HEK293 (cell line): ENCODE measurements at regions not wholly inside any gene's neighbourhood (a gene's known extent, or its start where the extent isn't known, plus 50 kb on each side); places are given as distances from the start of the nearest gene placed in this dataset.

Experiments
- CTCF ChIA-PET: fragments of 350-600 bp; formaldehyde crosslinking; extraction: SDS; loops from one replicate; lab custom pipeline; 2021; ENCODE audit warnings: antibody characterized with exemption; lab: Yijun Ruan, JAX
- POLR2A ChIA-PET: fragments of 300-600 bp; formaldehyde crosslinking; extraction: SDS; loops from one replicate; lab custom pipeline; 2020; ENCODE audit warnings: antibody characterized with exemption, inconsistent platforms; lab: Yijun Ruan, JAX
- H3K27ac ChIP-seq: fragments of 200-500 bp; sonication (Bioruptor generic); 2 replicates; pipeline ENCODE4 v1.5.1; 2014; ENCODE audit warnings: low read depth, low read length, control low read depth, inconsistent platforms; ENCODE audit errors: extremely low read depth
- H3K36me3 ChIP-seq, 2 experiments: fragments of 200-500 bp in 1 of 2; sonication (Bioruptor generic) in 1 of 2; 1 replicate in 1 of 2; 2 replicates in 1 of 2; pipeline ENCODE4 v1.5.1; 2014 to 2017; ENCODE audit warnings: inconsistent platforms in 2 of 2, low read length in 2 of 2; ENCODE audit not compliant: control insufficient read depth in 2 of 2, insufficient read depth in 1 of 2
- H3K4me1 ChIP-seq: fragments of 200-500 bp; sonication (Bioruptor generic); 2 replicates; pipeline ENCODE4 v1.5.1; 2014; ENCODE audit warnings: mild to moderate bottlenecking, low read length, inconsistent platforms; ENCODE audit not compliant: control insufficient read depth, insufficient read depth
- H3K4me3 ChIP-seq: 2 replicates; pipeline ENCODE4 v1.5.1; 2011; ENCODE audit warnings: low read depth, mild to moderate bottlenecking, control low read depth, low read length, moderate library complexity
- H3K9me3 ChIP-seq: fragments of 200-500 bp; sonication (Bioruptor generic); 2 replicates; pipeline ENCODE4 v1.5.1; 2014; ENCODE audit warnings: low read depth, low read length, inconsistent platforms; ENCODE audit not compliant: control insufficient read depth, insufficient read depth
- BCL11A ChIP-seq: fragments of 450-650 bp; formaldehyde crosslinking; IDR thresholded peaks from 2 replicates; pipeline ENCODE4 v1.5.1; 2016; ENCODE audit warnings: low read depth, missing biosample characterization, missing genetic modification characterization
- ZEB2 ChIP-seq: fragments of 450-650 bp; formaldehyde crosslinking; IDR thresholded peaks from 2 replicates; pipeline ENCODE4 v1.5.1; 2016; ENCODE audit warnings: missing biosample characterization, missing genetic modification characterization
- ZIC2 ChIP-seq: fragments of 450-650 bp; formaldehyde crosslinking; IDR thresholded peaks from 2 replicates; pipeline ENCODE4 v1.5.1; 2016; ENCODE audit warnings: missing biosample characterization, missing genetic modification characterization
- ZNF112 ChIP-seq: fragments of 450-650 bp; formaldehyde crosslinking; IDR thresholded peaks from 2 replicates; pipeline ENCODE4 v1.5.0; 2017; ENCODE audit warnings: missing biosample characterization, missing genetic modification characterization
- ZNF155 ChIP-seq: fragments of 450-650 bp; formaldehyde crosslinking; IDR thresholded peaks from 2 replicates; pipeline ENCODE4 v1.5.1; 2016; ENCODE audit warnings: missing biosample characterization, missing genetic modification characterization
- ZNF221 ChIP-seq: fragments of 450-650 bp; formaldehyde crosslinking; IDR thresholded peaks from 2 replicates; pipeline ENCODE4 v1.5.1; 2017; ENCODE audit warnings: missing biosample characterization, missing genetic modification characterization, borderline replicate concordance
- ZNF335 ChIP-seq: fragments of 450-650 bp; formaldehyde crosslinking; conservative IDR thresholded peaks from 2 replicates; pipeline ENCODE4 v1.5.1; 2016; ENCODE audit warnings: missing biosample characterization, missing genetic modification characterization
- ZNF341 ChIP-seq: fragments of 450-650 bp; formaldehyde crosslinking; IDR thresholded peaks from 2 replicates; pipeline ENCODE4; 2016; ENCODE audit warnings: low read depth, missing biosample characterization, missing genetic modification characterization
- ZNF354C ChIP-seq: fragments of 450-650 bp; formaldehyde crosslinking; IDR thresholded peaks from 2 replicates; pipeline ENCODE4 v1.5.1; 2016; ENCODE audit warnings: missing biosample characterization, missing genetic modification characterization, low read depth, borderline replicate concordance
- ZNF416 ChIP-seq: fragments of 450-650 bp; formaldehyde crosslinking; IDR thresholded peaks from 2 replicates; pipeline ENCODE4 v1.5.1; 2016; ENCODE audit warnings: missing biosample characterization, missing genetic modification characterization
- ZNF501 ChIP-seq: fragments of 450-650 bp; formaldehyde crosslinking; IDR thresholded peaks from 2 replicates; pipeline ENCODE4 v1.5.1; 2016; ENCODE audit warnings: missing biosample characterization, missing genetic modification characterization
- ZNF701 ChIP-seq: fragments of 450-650 bp; formaldehyde crosslinking; IDR thresholded peaks from 2 replicates; pipeline ENCODE4 v1.5.1; 2016; ENCODE audit warnings: missing biosample characterization, missing genetic modification characterization
- TF ChIP-seq, protein P1 (sequence below): fragments of 450-650 bp; formaldehyde crosslinking; conservative IDR thresholded peaks from 2 replicates; pipeline ENCODE4 v1.5.1; 2016; ENCODE audit warnings: low read depth, missing biosample characterization, missing genetic modification characterization
- TF ChIP-seq, protein P2 (sequence below): fragments of 450-650 bp; formaldehyde crosslinking; IDR thresholded peaks from 2 replicates; pipeline ENCODE4 v1.5.1; 2016; ENCODE audit warnings: missing biosample characterization, missing genetic modification characterization, low read depth
- TF ChIP-seq, protein P3 (sequence below): fragments of 450-650 bp; formaldehyde crosslinking; IDR thresholded peaks from 2 replicates; pipeline ENCODE4 v1.5.1; 2016; ENCODE audit warnings: missing biosample characterization, missing genetic modification characterization
- TF ChIP-seq, protein P4 (sequence below): fragments of 450-650 bp; formaldehyde crosslinking; conservative IDR thresholded peaks from 2 replicates; pipeline ENCODE4 v1.5.1; 2016; ENCODE audit warnings: low read depth, missing biosample characterization, missing genetic modification characterization
- TF ChIP-seq, protein P5 (sequence below): fragments of 450-650 bp; formaldehyde crosslinking; IDR thresholded peaks from 2 replicates; pipeline ENCODE4 v1.5.1; 2016; ENCODE audit warnings: missing biosample characterization, missing genetic modification characterization
- TF ChIP-seq, protein P6 (sequence below): fragments of 450-650 bp; formaldehyde crosslinking; IDR thresholded peaks from 2 replicates; pipeline ENCODE4 v1.5.1; 2016; ENCODE audit warnings: missing biosample characterization, missing genetic modification characterization

DNA sequence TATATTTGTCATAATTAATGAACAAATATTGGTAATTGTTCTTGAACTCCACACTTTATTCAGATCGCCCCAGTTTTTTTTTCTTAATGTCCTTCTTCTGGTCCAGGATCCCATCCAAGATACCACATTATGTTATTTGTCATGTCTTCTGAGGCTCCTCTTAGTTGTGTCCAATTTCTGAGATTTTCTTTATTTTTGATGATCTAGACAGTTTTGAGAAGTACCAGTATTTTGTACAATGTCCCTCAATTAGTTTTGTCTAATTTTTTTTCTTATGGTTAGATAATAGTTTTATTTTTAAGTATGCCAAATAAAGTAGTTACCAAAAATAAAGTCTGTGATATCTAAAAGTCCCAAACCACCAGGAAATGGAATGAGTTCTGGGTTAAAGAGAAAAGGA is 440.8 kb upstream of the ATP2B1 start:
- CTCF ChIA-PET: no interaction called here
- H3K9me3 ChIP-seq: no peaks in the 10 kb centered on the region
- TF ChIP-seq, protein P1, sequence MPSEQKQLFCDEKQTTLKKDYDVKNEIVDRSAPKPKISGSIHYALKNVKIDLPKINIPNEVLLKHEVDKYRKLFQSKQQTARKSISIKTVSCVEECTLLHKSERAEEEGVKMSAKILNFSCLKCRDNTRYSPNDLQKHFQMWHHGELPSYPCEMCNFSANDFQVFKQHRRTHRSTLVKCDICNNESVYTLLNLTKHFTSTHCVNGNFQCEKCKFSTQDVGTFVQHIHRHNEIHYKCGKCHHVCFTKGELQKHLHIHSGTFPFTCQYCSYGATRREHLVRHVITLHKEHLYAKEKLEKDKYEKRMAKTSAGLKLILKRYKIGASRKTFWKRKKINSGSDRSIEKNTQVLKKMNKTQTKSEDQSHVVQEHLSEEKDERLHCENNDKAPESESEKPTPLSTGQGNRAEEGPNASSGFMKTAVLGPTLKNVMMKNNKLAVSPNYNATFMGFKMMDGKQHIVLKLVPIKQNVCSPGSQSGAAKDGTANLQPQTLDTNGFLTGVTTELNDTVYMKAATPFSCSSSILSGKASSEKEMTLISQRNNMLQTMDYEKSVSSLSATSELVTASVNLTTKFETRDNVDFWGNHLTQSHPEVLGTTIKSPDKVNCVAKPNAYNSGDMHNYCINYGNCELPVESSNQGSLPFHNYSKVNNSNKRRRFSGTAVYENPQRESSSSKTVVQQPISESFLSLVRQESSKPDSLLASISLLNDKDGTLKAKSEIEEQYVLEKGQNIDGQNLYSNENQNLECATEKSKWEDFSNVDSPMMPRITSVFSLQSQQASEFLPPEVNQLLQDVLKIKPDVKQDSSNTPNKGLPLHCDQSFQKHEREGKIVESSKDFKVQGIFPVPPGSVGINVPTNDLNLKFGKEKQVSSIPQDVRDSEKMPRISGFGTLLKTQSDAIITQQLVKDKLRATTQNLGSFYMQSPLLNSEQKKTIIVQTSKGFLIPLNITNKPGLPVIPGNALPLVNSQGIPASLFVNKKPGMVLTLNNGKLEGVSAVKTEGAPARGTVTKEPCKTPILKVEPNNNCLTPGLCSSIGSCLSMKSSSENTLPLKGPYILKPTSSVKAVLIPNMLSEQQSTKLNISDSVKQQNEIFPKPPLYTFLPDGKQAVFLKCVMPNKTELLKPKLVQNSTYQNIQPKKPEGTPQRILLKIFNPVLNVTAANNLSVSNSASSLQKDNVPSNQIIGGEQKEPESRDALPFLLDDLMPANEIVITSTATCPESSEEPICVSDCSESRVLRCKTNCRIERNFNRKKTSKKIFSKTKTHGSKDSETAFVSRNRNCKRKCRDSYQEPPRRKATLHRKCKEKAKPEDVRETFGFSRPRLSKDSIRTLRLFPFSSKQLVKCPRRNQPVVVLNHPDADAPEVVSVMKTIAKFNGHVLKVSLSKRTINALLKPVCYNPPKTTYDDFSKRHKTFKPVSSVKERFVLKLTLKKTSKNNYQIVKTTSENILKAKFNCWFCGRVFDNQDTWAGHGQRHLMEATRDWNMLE: no peak
- no peak for TF ChIP-seq BCL11A (tag by site-specific recombination)
- TF ChIP-seq ZNF701 (tag by site-specific recombination): no peak
- no peak for TF ChIP-seq ZNF112
- TF ChIP-seq ZNF501: no peak
- TF ChIP-seq ZEB2: no peak
- no peak for TF ChIP-seq ZNF341 (tag by site-specific recombination)
- TF ChIP-seq ZNF354C (tag by site-specific recombination): no peak
- TF ChIP-seq, protein P2, sequence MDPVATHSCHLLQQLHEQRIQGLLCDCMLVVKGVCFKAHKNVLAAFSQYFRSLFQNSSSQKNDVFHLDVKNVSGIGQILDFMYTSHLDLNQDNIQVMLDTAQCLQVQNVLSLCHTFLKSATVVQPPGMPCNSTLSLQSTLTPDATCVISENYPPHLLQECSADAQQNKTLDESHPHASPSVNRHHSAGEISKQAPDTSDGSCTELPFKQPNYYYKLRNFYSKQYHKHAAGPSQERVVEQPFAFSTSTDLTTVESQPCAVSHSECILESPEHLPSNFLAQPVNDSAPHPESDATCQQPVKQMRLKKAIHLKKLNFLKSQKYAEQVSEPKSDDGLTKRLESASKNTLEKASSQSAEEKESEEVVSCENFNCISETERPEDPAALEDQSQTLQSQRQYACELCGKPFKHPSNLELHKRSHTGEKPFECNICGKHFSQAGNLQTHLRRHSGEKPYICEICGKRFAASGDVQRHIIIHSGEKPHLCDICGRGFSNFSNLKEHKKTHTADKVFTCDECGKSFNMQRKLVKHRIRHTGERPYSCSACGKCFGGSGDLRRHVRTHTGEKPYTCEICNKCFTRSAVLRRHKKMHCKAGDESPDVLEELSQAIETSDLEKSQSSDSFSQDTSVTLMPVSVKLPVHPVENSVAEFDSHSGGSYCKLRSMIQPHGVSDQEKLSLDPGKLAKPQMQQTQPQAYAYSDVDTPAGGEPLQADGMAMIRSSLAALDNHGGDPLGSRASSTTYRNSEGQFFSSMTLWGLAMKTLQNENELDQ (tag by site-specific recombination): no peak
- TF ChIP-seq ZNF416 (tag by site-specific recombination): no peak
- TF ChIP-seq ZNF155 (tag by site-specific recombination): no peak
- TF ChIP-seq, protein P3, sequence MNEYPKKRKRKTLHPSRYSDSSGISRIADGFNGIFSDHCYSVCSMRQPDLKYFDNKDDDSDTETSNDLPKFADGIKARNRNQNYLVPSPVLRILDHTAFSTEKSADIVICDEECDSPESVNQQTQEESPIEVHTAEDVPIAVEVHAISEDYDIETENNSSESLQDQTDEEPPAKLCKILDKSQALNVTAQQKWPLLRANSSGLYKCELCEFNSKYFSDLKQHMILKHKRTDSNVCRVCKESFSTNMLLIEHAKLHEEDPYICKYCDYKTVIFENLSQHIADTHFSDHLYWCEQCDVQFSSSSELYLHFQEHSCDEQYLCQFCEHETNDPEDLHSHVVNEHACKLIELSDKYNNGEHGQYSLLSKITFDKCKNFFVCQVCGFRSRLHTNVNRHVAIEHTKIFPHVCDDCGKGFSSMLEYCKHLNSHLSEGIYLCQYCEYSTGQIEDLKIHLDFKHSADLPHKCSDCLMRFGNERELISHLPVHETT: no peak
- TF ChIP-seq, protein P4, sequence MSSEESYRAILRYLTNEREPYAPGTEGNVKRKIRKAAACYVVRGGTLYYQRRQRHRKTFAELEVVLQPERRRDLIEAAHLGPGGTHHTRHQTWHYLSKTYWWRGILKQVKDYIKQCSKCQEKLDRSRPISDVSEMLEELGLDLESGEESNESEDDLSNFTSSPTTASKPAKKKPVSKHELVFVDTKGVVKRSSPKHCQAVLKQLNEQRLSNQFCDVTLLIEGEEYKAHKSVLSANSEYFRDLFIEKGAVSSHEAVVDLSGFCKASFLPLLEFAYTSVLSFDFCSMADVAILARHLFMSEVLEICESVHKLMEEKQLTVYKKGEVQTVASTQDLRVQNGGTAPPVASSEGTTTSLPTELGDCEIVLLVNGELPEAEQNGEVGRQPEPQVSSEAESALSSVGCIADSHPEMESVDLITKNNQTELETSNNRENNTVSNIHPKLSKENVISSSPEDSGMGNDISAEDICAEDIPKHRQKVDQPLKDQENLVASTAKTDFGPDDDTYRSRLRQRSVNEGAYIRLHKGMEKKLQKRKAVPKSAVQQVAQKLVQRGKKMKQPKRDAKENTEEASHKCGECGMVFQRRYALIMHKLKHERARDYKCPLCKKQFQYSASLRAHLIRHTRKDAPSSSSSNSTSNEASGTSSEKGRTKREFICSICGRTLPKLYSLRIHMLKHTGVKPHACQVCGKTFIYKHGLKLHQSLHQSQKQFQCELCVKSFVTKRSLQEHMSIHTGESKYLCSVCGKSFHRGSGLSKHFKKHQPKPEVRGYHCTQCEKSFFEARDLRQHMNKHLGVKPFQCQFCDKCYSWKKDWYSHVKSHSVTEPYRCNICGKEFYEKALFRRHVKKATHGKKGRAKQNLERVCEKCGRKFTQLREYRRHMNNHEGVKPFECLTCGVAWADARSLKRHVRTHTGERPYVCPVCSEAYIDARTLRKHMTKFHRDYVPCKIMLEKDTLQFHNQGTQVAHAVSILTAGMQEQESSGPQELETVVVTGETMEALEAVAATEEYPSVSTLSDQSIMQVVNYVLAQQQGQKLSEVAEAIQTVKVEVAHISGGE: no peak
- no peak for TF ChIP-seq ZIC2 (tag by site-specific recombination)
- TF ChIP-seq, protein P5, sequence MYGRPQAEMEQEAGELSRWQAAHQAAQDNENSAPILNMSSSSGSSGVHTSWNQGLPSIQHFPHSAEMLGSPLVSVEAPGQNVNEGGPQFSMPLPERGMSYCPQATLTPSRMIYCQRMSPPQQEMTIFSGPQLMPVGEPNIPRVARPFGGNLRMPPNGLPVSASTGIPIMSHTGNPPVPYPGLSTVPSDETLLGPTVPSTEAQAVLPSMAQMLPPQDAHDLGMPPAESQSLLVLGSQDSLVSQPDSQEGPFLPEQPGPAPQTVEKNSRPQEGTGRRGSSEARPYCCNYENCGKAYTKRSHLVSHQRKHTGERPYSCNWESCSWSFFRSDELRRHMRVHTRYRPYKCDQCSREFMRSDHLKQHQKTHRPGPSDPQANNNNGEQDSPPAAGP (tag by site-specific recombination): no peak
- no peak for TF ChIP-seq ZNF221
- no peak for TF ChIP-seq ZNF335 (tag by site-specific recombination)
- TF ChIP-seq, protein P6, sequence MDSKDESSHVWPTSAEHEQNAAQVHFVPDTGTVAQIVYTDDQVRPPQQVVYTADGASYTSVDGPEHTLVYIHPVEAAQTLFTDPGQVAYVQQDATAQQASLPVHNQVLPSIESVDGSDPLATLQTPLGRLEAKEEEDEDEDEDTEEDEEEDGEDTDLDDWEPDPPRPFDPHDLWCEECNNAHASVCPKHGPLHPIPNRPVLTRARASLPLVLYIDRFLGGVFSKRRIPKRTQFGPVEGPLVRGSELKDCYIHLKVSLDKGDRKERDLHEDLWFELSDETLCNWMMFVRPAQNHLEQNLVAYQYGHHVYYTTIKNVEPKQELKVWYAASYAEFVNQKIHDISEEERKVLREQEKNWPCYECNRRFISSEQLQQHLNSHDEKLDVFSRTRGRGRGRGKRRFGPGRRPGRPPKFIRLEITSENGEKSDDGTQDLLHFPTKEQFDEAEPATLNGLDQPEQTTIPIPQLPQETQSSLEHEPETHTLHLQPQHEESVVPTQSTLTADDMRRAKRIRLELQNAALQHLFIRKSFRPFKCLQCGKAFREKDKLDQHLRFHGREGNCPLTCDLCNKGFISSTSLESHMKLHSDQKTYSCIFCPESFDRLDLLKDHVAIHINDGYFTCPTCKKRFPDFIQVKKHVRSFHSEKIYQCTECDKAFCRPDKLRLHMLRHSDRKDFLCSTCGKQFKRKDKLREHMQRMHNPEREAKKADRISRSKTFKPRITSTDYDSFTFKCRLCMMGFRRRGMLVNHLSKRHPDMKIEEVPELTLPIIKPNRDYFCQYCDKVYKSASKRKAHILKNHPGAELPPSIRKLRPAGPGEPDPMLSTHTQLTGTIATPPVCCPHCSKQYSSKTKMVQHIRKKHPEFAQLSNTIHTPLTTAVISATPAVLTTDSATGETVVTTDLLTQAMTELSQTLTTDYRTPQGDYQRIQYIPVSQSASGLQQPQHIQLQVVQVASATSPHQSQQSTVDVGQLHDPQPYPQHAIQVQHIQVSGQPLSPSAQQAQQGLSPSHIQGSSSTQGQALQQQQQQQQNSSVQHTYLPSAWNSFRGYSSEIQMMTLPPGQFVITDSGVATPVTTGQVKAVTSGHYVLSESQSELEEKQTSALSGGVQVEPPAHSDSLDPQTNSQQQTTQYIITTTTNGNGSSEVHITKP (tag by site-specific recombination): no peak
- no peaks in the 10 kb centered on the region for H3K4me1 ChIP-seq
- no peak overlapping the region for H3K27ac ChIP-seq
- no peak overlapping the region for H3K4me3 ChIP-seq
- POLR2A ChIA-PET: no interaction called here
- H3K36me3 ChIP-seq: no peaks in the 10 kb centered on the region
